Mammary epithelial cell (primary cell): ENCODE measurements at regions not wholly inside any gene's neighbourhood (a gene's known extent, or its start where the extent isn't known, plus 50 kb on each side); places are given as distances from the start of the nearest gene placed in this dataset.

Experiments used
- CTCF ChIP-seq, 2 donors: IDR thresholded peaks in 1 of 2; conservative IDR thresholded peaks in 1 of 2; 2 replicates each; pipeline ENCODE4 v1.5.1; 2011 to 2012; ENCODE audit warnings: inconsistent platforms in 2 of 2, low read length in 2 of 2, mild to moderate bottlenecking in 2 of 2, control low read depth in 1 of 2, low read depth in 1 of 2; ENCODE audit not compliant: insufficient read depth in 1 of 2; ENCODE audit errors: extremely low read depth in 1 of 2
- EZH2 ChIP-seq: IDR thresholded peaks from 2 replicates; pipeline ENCODE4 v1.6.1; 2012; ENCODE audit warnings: low read length, inconsistent platforms, borderline replicate concordance

GRCh38 chr9:134570151-134570621 is 71.4 kb upstream of the COL5A1 start:
- TF ChIP-seq CTCF (conservative IDR thresholded peaks at IDR 0.05 in 1 of 2, IDR thresholded peaks at IDR 0.05 in 1 of 2; ENCODE audit: extremely low read depth in 1 of 2, insufficient read depth in 1 of 2, low read depth in 1 of 2, low read length in 2 of 2) (no peak), EZH2 (no peak)
